ENCODE measurements at regions not wholly inside any gene's neighbourhood (a gene's known extent, or its start where the extent isn't known, plus 50 kb on each side); places are given as distances from the start of the nearest gene placed in this dataset.

DNA sequence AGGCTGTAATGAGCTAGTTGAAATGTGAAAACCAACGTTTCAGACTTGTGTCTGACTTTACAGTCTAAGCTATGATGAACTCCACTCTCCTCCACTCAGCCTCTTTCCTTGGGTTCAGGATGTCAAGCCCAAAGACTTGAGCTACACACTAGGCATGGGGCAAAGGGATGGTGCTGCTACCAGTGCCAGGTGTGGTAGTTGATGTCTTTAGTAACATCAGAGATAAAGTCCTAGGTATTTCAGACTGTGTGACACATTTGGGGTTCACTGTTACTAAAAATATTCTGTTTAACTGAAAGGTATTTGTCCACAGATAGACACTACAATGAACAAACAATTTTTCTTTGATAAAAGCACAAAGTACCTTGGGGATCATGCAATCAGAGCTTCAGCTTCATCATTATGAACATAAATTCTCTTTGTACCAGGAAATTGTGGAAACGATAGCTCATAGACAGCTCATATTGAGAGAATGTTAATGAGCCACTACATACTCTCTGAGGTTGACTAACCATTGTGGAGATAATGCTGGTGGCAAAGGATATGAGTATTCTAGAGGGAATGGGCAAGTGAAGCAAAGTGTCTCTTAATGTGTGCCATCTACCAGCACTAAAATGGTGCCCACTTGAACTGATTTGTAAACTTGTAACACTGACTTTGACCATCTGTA lies 253.7 kb upstream of the THUMPD2 start (continued):
- TF ChIP-seq ELF1 (tag; IDR thresholded peaks at IDR 0.05) (no peak), ZNF140 (CRISPR knock-in tag; IDR thresholded peaks at IDR 0.05) (no peak), CEBPG (CRISPR knock-in tag; IDR thresholded peaks at IDR 0.05) (no peak), CEBPG (tag; conservative IDR thresholded peaks at IDR 0.05 in 1 of 2, IDR thresholded peaks at IDR 0.05 in 1 of 2) (no peak)
- TF ChIP-seq, protein P1, sequence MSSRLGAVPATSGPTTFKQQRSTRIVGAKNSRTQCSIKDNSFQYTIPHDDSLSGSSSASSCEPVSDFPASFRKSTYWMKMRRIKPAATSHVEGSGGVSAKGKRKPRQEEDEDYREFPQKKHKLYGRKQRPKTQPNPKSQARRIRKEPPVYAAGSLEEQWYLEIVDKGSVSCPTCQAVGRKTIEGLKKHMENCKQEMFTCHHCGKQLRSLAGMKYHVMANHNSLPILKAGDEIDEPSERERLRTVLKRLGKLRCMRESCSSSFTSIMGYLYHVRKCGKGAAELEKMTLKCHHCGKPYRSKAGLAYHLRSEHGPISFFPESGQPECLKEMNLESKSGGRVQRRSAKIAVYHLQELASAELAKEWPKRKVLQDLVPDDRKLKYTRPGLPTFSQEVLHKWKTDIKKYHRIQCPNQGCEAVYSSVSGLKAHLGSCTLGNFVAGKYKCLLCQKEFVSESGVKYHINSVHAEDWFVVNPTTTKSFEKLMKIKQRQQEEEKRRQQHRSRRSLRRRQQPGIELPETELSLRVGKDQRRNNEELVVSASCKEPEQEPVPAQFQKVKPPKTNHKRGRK (tag; IDR thresholded peaks at IDR 0.05) = no peak
- TF ChIP-seq, protein P2, sequence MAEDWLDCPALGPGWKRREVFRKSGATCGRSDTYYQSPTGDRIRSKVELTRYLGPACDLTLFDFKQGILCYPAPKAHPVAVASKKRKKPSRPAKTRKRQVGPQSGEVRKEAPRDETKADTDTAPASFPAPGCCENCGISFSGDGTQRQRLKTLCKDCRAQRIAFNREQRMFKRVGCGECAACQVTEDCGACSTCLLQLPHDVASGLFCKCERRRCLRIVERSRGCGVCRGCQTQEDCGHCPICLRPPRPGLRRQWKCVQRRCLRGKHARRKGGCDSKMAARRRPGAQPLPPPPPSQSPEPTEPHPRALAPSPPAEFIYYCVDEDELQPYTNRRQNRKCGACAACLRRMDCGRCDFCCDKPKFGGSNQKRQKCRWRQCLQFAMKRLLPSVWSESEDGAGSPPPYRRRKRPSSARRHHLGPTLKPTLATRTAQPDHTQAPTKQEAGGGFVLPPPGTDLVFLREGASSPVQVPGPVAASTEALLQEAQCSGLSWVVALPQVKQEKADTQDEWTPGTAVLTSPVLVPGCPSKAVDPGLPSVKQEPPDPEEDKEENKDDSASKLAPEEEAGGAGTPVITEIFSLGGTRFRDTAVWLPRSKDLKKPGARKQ (CRISPR knock-in tag; IDR thresholded peaks at IDR 0.05) = no peak
- TF ChIP-seq, protein P3, sequence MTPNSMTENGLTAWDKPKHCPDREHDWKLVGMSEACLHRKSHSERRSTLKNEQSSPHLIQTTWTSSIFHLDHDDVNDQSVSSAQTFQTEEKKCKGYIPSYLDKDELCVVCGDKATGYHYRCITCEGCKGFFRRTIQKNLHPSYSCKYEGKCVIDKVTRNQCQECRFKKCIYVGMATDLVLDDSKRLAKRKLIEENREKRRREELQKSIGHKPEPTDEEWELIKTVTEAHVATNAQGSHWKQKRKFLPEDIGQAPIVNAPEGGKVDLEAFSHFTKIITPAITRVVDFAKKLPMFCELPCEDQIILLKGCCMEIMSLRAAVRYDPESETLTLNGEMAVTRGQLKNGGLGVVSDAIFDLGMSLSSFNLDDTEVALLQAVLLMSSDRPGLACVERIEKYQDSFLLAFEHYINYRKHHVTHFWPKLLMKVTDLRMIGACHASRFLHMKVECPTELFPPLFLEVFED (CRISPR knock-in tag; conservative IDR thresholded peaks at IDR 0.05) = no peak
